Stimulated activated CD4-positive, alpha-beta T cell treated with anti-CD3 and anti-CD28 coated beads, TNF-alpha, amount 100 ng/mL, for 24 hours (primary cell): ENCODE measurements at regions not wholly inside any gene's neighbourhood (a gene's known extent, or its start where the extent isn't known, plus 50 kb on each side); places are given as distances from the start of the nearest gene placed in this dataset.

Source experiments
- DNase-seq, 3 experiments: peaks; one replicate each; pipeline ENCODE4 v3.0.0-alpha.2; 2020; ENCODE audit warnings: low read depth in 3 of 3

DNA sequence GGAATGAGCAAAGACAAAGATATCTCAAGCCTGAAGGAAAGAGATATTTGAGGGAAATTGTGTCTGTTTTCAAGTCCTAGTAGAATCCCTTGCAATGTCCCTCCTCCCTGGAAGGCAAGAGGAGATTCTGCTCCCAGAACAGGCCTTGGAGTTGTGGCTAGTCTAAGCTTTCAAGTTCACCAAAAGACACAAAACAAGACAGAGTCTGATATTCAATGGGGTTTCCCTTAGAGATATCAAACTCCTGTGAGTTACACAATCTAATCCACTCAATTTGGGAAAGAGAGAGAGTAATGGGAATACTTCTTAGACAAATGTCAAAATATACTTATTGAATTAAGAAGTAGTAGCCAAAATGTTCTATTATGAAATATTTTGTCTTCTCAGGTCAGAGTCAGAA, 162.8 kb upstream of the ADAMTS5 start:
- no peak for DNase-seq

- no peak for DNase-seq
Measured at GRCh38 chr21:27129215-27129614, 162.3 kb upstream of the ADAMTS5 start.

DNA sequence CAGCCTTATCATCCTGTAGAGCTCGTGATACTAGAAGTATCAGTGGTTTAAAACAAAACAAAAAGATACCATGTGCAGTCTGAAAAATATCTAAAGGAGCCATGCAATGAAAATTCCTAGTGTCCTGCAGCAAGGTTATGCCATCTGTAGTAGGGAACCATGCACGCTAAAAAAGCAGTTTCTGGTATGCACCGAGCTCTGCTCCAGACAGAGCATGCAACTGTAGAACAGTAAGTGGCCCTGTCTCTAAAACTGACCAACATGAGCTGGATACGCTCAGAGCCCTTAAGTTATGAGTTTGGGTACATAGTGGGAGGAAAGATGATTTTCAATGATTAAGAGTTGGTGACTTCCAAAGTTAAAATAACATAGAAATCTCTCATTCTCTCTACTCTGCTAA, 159.3 kb upstream of the ADAMTS5 start:
- no peak for DNase-seq

DNA sequence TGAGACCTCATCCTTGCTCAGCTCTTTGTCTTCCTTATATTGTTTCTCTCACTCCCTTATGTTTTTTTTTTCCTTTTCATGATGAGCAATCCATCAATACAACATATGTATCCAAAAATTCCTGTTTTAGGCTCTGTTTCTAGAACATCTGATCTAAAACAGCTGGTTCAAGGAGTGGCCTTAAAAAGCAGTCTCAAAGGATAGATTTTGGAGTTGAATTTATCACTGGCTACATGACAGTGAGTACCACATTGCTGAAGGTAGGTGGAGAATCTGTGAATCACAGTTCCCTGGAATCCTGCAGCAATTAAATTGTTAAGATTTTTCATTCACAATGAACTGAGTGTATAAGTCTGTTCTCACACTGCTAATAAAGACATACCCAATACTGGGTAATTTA, 155.8 kb upstream of the ADAMTS5 start:
- DNase-seq, result no peak

- DNase-seq, result no peak
Measured at GRCh38 chr21:27114111-27114510, 147.2 kb upstream of the ADAMTS5 start.

GRCh38 chr21:27112186-27112585, 145.3 kb upstream of the ADAMTS5 start:
- no peak for DNase-seq

GRCh38 chr21:27110956-27111355, 144.1 kb upstream of the ADAMTS5 start:
- DNase-seq, result no peak

DNA sequence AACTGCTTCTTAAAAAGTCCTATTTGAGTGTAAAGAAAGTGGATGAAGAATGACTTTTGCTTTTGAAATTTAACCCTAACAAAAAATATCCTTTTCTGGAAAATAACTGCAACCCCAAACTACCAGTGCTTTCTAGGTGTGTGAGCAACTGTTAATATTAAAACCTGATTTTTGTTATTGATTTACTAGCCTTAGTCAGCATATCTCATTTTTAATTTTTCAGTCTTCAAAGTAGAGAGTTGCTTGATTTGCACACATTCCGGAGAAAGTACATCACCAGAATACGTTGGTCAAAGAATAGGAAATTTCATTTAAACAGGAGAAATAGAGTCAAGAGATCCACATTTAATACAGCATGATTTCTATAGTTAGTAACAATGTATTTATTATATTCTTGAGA, 141.8 kb upstream of the ADAMTS5 start:
- DNase-seq, result no peak

DNA sequence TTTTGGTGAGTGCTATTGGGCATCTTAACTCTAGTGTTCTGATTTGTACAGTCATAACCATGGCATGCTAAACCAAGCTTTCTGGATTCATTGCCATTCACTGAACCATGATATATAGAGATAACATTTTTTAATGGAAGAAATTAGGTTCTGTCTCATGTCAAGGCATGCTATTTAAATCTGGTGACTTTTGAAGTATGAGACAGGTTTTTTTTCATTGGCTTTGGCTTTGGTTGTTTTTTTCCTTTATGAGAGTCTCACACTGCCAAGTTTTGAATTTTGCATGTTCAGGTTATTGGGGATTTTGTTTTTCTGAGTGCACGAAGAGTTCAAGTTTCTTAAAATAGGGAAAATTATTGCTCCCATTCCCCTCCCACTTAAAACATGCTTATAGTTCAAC, 141.3 kb upstream of the ADAMTS5 start:
- no peak for DNase-seq

GRCh38 chr21:27104846-27105431, 138.1 kb upstream of the ADAMTS5 start:
- DNase-seq, result no peak

DNA sequence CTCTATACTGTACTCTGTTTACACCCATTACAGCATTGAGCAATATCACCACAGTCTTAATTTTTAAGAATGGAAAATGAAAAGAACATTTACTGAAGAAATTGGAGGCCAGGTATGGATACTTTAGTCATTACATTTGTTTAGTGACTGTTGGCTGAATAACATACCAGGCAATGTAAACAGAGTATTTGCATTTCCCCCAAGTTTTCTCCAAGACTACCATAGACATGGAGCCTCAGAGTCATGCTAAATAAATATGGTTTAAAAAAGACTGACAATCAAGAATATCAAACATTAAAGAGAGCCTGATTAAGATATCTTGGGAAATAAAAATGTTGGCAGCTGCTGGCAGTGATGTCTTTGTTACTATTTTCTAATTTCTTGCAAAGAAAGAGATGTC, 136.9 kb upstream of the ADAMTS5 start:
- no peak for DNase-seq

DNA sequence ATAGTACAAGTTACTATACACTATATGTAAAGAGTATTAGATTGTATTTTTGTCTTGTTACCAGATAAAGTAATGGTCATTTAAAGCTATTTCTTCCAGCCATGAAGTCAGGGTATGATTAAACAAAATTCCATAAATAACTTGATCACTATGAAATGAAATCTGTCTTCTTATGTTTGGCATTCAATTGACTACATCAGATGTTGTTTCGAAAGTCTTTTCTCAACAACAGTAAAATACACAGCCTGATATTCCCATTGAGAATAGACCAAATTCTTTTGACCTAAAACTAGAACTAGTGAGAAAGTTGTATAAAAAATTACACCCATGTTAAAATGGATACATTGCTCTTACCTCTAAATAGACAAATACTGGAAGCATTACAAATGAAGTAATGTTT, 134.6 kb upstream of the ADAMTS5 start:
- no peak for DNase-seq

DNA sequence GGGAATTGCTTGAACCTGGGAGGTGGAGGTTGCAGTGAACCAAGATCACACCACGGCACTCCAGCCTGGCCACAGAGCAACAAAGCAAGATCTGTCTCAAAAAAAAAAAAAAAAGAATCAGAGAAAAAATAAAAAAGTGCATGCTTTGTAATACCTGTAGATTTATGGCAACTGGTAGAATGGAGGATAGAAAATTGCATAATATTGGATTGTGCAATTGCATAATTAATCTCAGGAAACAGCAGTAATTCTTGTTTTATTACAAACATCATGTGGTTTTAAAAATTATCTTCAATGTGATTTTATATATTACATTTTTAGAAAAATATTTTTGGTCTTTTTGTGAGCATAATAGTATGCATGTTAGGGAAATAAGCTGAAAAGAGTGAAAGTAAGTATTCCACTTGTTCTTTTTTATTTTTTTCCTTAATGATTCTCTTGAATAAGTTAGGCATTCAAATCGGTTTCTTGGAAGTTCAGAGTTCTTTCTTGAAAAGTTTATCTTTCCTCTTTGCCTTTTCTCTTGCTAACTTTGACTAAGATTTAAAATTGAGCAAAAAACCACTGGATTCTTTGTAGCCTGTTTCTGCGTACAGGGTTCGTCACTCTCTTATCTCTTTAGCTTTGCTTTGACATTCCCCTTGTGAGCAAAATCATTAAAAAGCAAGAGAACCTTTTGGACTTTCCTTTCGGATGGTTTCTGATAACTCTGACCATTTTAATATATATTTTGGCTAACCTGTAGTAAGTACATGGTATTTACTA, 127.5 kb upstream of the ADAMTS5 start:
- no peak for DNase-seq

DNA sequence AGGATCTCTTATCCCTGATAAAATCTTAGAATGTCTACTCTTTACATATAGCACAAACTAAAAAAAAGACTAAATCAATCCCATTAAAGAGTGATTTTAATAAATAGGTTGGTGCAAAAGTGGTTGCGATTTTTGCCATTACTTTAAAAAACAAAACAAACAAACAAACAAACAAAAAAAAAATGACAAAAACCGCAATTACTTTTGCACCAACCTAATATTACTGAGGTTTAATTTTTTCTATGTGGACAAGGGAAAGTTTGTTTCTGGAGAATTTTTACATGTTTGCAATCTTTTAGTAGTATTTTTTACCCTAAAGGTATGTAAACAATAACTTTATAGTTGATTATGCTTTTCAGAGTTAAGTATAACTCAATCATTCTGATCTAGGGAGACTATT, 119.7 kb upstream of the ADAMTS5 start:
- no peak for DNase-seq

- no peak for DNase-seq
Measured at GRCh38 chr21:27086186-27086585, 119.3 kb upstream of the ADAMTS5 start.

- no peak for DNase-seq
Measured at GRCh38 chr21:27085387-27085786, 118.5 kb upstream of the ADAMTS5 start.

GRCh38 chr21:27083144-27083543, 116.3 kb upstream of the ADAMTS5 start:
- DNase-seq, result no peak

DNA sequence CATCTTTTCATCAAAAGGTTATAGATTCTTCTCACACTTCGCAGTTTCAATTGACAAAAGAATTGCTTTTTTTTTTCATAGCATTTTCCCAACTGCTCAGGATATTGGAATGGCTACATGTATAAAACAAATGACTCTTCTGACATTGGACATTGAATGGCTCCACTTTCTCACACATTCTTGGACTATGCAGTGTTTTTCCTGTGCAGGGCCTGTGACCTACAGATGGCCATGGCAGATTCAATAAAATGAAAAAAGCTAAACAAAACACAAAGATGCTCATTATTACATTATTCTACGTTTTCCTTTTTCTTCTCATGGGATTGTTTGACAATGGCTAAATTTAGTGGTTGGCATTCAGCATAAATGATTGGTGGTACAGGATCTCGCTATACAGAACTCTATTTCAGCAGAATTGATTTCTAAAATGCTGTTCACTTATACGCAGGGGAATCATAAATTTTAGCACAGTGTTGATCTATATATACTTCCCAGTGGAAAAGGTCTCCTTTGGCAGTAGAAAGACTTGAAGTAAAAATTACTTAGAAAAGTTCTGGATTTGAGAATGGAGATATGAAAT, 115.6 kb upstream of the ADAMTS5 start:
- no peak for DNase-seq

- DNase-seq, result no peak
Measured at GRCh38 chr21:27079636-27080240, 112.8 kb upstream of the ADAMTS5 start.

- no peak for DNase-seq
Measured at GRCh38 chr21:27078915-27079314, 112.0 kb upstream of the ADAMTS5 start.

GRCh38 chr21:27077501-27077900, 110.6 kb upstream of the ADAMTS5 start:
- no peak for DNase-seq

DNA sequence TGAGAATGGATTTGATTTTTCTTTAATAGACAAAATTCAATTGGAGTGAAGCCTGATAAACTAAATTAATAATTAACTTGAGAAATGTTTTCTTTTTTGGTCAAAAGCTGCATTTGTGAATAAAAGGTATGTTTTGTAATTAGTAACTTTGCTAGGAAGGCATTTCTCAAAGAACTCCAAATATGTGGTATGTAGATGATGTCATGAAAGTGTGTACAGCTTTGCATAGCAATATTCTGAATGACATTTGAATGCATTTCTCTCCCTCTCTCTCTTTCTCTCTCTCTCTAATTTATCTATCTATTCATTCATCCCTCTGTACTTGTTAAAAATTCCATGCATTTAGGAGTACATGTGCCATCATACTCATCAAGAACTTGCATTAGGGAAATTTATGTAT, 109.1 kb upstream of the ADAMTS5 start:
- no peak for DNase-seq
